ENCODE measurements at regions not wholly inside any gene's neighbourhood (a gene's known extent, or its start where the extent isn't known, plus 50 kb on each side); places are given as distances from the start of the nearest gene placed in this dataset.

DNA sequence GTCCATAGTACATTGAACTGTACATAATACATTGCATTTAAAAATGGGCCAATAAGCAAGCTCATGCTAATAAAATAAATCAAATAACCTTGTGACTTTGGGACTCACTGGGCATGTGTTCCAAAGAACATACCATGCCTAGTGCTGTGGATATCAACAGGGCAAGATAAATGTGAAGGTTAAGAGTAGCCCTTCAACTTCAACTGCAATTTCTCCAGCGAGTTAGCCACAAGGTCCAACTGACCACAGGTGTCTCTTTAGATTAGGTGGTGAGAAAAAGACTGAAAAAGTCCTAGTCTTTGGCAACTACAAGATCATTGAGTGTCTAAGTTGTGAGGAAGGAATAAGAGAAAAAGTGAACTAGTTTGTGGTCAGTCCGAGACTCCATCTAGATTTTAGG, 78.3 kb upstream of the ATP11B start:
- TF ChIP-seq, protein P1, sequence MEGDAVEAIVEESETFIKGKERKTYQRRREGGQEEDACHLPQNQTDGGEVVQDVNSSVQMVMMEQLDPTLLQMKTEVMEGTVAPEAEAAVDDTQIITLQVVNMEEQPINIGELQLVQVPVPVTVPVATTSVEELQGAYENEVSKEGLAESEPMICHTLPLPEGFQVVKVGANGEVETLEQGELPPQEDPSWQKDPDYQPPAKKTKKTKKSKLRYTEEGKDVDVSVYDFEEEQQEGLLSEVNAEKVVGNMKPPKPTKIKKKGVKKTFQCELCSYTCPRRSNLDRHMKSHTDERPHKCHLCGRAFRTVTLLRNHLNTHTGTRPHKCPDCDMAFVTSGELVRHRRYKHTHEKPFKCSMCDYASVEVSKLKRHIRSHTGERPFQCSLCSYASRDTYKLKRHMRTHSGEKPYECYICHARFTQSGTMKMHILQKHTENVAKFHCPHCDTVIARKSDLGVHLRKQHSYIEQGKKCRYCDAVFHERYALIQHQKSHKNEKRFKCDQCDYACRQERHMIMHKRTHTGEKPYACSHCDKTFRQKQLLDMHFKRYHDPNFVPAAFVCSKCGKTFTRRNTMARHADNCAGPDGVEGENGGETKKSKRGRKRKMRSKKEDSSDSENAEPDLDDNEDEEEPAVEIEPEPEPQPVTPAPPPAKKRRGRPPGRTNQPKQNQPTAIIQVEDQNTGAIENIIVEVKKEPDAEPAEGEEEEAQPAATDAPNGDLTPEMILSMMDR (IDR thresholded peaks at IDR 0.05) = no peak
- no peak for TF ChIP-seq POLR2A (IDR thresholded peaks at IDR 0.05)

All from testis (tissue), 2 donors.